GM23248 (cell line): ENCODE measurements at regions not wholly inside any gene's neighbourhood (a gene's known extent, or its start where the extent isn't known, plus 50 kb on each side); places are given as distances from the start of the nearest gene placed in this dataset.

Source experiments
- DNase-seq: peaks from one replicate; pipeline ENCODE4 v3.0.0-alpha.2; 2015
- H2AFZ ChIP-seq: fragments of 200-600 bp; sonication (generic); 2 replicates; pipeline ENCODE4 v1.6.1; 2016; ENCODE audit warnings: antibody characterized with exemption
- H3F3A ChIP-seq: fragments of 200-600 bp; sonication (generic); 2 replicates; pipeline ENCODE4 v1.6.1; 2016; ENCODE audit warnings: mild to moderate bottlenecking, antibody characterized with exemption, mixed run types; ENCODE audit not compliant: insufficient read depth
- H3K27ac ChIP-seq: fragments of 200-600 bp; sonication (generic); 2 replicates; pipeline ENCODE4 v1.5.1; 2016; ENCODE audit warnings: mild to moderate bottlenecking
- H3K27me3 ChIP-seq: fragments of 200-600 bp; sonication (generic); replicated peaks from 2 replicates; pipeline ENCODE4 v1.6.1; 2016; ENCODE audit warnings: mild to moderate bottlenecking; ENCODE audit not compliant: insufficient read depth
- H3K36me3 ChIP-seq: fragments of 200-600 bp; sonication (generic); 2 replicates; pipeline ENCODE4 v1.6.1; 2016; ENCODE audit warnings: low read depth, mild to moderate bottlenecking
- H3K4me1 ChIP-seq: fragments of 200-600 bp; sonication (generic); 2 replicates; pipeline ENCODE4 v1.6.1; 2016; ENCODE audit warnings: mild to moderate bottlenecking; ENCODE audit not compliant: insufficient read depth
- H3K4me2 ChIP-seq: fragments of 200-600 bp; sonication (generic); one replicate; pipeline ENCODE4 v1.6.1; 2016; ENCODE audit warnings: mild to moderate bottlenecking; ENCODE audit not compliant: unreplicated experiment
- H3K4me3 ChIP-seq: fragments of 200-600 bp; sonication (generic); 2 replicates; pipeline ENCODE4 v1.5.1; 2016; ENCODE audit warnings: mild to moderate bottlenecking
- H3K79me2 ChIP-seq: fragments of 200-600 bp; sonication (generic); 2 replicates; pipeline ENCODE4 v1.6.1; 2016; ENCODE audit warnings: mild to moderate bottlenecking; ENCODE audit not compliant: insufficient read depth
- H3K9ac ChIP-seq: fragments of 200-600 bp; sonication (generic); 2 replicates; pipeline ENCODE4 v1.6.1; 2016; ENCODE audit warnings: mild to moderate bottlenecking
- H3K9me2 ChIP-seq: fragments of 200-600 bp; sonication (generic); 2 replicates; pipeline ENCODE4 v1.6.1; 2016; ENCODE audit warnings: mixed run types, mild to moderate bottlenecking, moderate library complexity; ENCODE audit not compliant: insufficient read depth
- H3K9me3 ChIP-seq: fragments of 200-600 bp; sonication (generic); one replicate; pipeline ENCODE4 v1.6.1; 2017; ENCODE audit warnings: low read depth
- H4K20me1 ChIP-seq: fragments of 200-600 bp; sonication (generic); 2 replicates; pipeline ENCODE4 v1.6.0; 2016; ENCODE audit not compliant: insufficient read depth
- EZH2 ChIP-seq: fragments of 200-600 bp; sonication (generic); IDR thresholded peaks from 2 replicates; pipeline ENCODE4 v1.6.1; 2018; ENCODE audit warnings: antibody characterized with exemption, mild to moderate bottlenecking; ENCODE audit not compliant: insufficient read depth, poor library complexity, severe bottlenecking
- EZH2phosphoT487 ChIP-seq: fragments of 200-600 bp; sonication (generic); IDR thresholded peaks from 2 replicates; pipeline ENCODE4 v1.6.1; 2018; ENCODE audit warnings: antibody characterized with exemption, moderate library complexity, mild to moderate bottlenecking, low read depth; ENCODE audit not compliant: insufficient read depth
- WGBS, 2 experiments: methylation state at CpG; one replicate each; pipeline ENCODE4 v1.1.6; 2015 to 2017; ENCODE audit warnings: low lambda C conversion rate in 2 of 2, low coverage in 1 of 2; ENCODE audit errors: missing lambda C conversion rate in 2 of 2; 5-methylcytosine and 5-hydroxymethylcytosine counted together
- in situ Hi-C: fragments of 300-500 bp; cut with MboI; formaldehyde crosslinking; loops from 2 replicates; pipeline ENCODE4 v1.15.0; 2020

- DNase-seq, result no peak
- Histone ChIP-seq H3K9ac (no peak overlapping the region), H4K20me1 (no peaks in the 10 kb centered on the region), H3K27me3 (peaks cover 10% of the 10 kb centered on the region), H3K9me2 (no peaks in the 10 kb centered on the region), H3K4me3 (no peak overlapping the region), H3K4me2 (no peak overlapping the region), H3K9me3 (no peaks in the 10 kb centered on the region), H3K27ac (no peak overlapping the region), H3K4me1 (no peaks in the 10 kb centered on the region), H3F3A (no peaks in the 10 kb centered on the region), H2AFZ (no peak overlapping the region), H3K36me3 (no peaks in the 10 kb centered on the region), H3K79me2 (no peaks in the 10 kb centered on the region)
- in situ Hi-C loops, result no loop called here
- 73 to 77% methylated on average over 22 to 25 of the region's 25 CpGs for WGBS, 2 experiments
- TF ChIP-seq EZH2phosphoT487 (no peak), EZH2 (no peak)
Observed at GRCh38 chr7:1291845-1292765, 59.4 kb downstream of the UNCX start.

- H3K36me3 ChIP-seq, result no peaks in the 10 kb centered on the region
- H3K27ac ChIP-seq, result no peak overlapping the region
- in situ Hi-C loops, result no loop called here
- TF ChIP-seq EZH2, result no peak
- TF ChIP-seq EZH2phosphoT487, result no peak
- H4K20me1 ChIP-seq, result no peaks in the 10 kb centered on the region
- H3K9me2 ChIP-seq, result no peaks in the 10 kb centered on the region
- no peak overlapping the region for H3K9ac ChIP-seq
- H3F3A ChIP-seq, result no peaks in the 10 kb centered on the region
- H3K27me3 ChIP-seq, result peaks cover 19% of the 10 kb centered on the region; the same call in 1 of the 2 replicates
- H3K4me1 ChIP-seq, result no peaks in the 10 kb centered on the region
- 57 to 61% methylated on average over 22 of the region's 24 CpGs for WGBS, 2 experiments
- H3K79me2 ChIP-seq, result no peaks in the 10 kb centered on the region
- H2AFZ ChIP-seq, result no peak overlapping the region
- H3K4me2 ChIP-seq, result no peak overlapping the region
- DNase-seq, result no peak
- H3K4me3 ChIP-seq, result no peak overlapping the region
- H3K9me3 ChIP-seq, result no peaks in the 10 kb centered on the region
Observed at GRCh38 chr7:1292972-1293830, 60.5 kb downstream of the UNCX start.

- Histone ChIP-seq H4K20me1 (no peaks in the 10 kb centered on the region), H3K4me3 (no peak overlapping the region), H3K36me3 (no peaks in the 10 kb centered on the region), H3K27me3 (peaks cover 24% of the 10 kb centered on the region; the same call in 1 of the 2 replicates), H3F3A (no peaks in the 10 kb centered on the region), H2AFZ (no peak overlapping the region), H3K9me2 (no peaks in the 10 kb centered on the region), H3K9me3 (no peaks in the 10 kb centered on the region), H3K4me1 (no peaks in the 10 kb centered on the region), H3K9ac (no peak overlapping the region), H3K27ac (no peak overlapping the region), H3K4me2 (no peak overlapping the region), H3K79me2 (no peaks in the 10 kb centered on the region)
- WGBS, 2 experiments, result 72 to 79% methylated on average over 26 of the region's 28 CpGs
- in situ Hi-C loops, result no loop called here
- TF ChIP-seq EZH2phosphoT487 (no peak), EZH2 (no peak)
- no peak for DNase-seq
Observed at GRCh38 chr7:1293950-1294411, 61.3 kb downstream of the UNCX start.

GRCh38 chr7:1295776-1296355 is 63.2 kb downstream of the UNCX start:
- H4K20me1 ChIP-seq, result no peaks in the 10 kb centered on the region
- H3F3A ChIP-seq, result no peaks in the 10 kb centered on the region
- no peak overlapping the region for H3K27ac ChIP-seq
- H3K9me2 ChIP-seq, result no peaks in the 10 kb centered on the region
- DNase-seq, result no peak
- H3K4me1 ChIP-seq, result no peaks in the 10 kb centered on the region
- TF ChIP-seq EZH2 (no peak), EZH2phosphoT487 (no peak)
- H3K4me3 ChIP-seq, result no peak overlapping the region
- no peaks in the 10 kb centered on the region for H3K9me3 ChIP-seq
- no peaks in the 10 kb centered on the region for H3K79me2 ChIP-seq
- in situ Hi-C loops, result no loop called here
- WGBS, 2 experiments, result 74 to 76% methylated on average over 12 to 13 of the region's 13 CpGs
- H3K4me2 ChIP-seq, result no peak overlapping the region
- no peak overlapping the region for H3K9ac ChIP-seq
- H3K27me3 ChIP-seq, result peaks cover 24% of the 10 kb centered on the region; the same call in 1 of the 2 replicates
- no peaks in the 10 kb centered on the region for H3K36me3 ChIP-seq
- no peak overlapping the region for H2AFZ ChIP-seq
